RCC 7860 (cell line): ENCODE measurements at regions not wholly inside any gene's neighbourhood (a gene's known extent, or its start where the extent isn't known, plus 50 kb on each side); places are given as distances from the start of the nearest gene placed in this dataset.

Experiments
- DNase-seq: peaks from one replicate; pipeline ENCODE4 v3.0.0-alpha.2; 2015; ENCODE audit warnings: low spot score
- FAIRE-seq: peaks from 2 replicates; lab custom pipeline; 2012; peaks lifted over from hg19 to GRCh38; lab: Jason Lieb, UNC

GRCh38 chr9:13721481-13722235 lies 442.2 kb upstream of the MPDZ start:
- peak; percentile 15 for FAIRE-seq
- peak; percentile 51 for DNase-seq

DNA sequence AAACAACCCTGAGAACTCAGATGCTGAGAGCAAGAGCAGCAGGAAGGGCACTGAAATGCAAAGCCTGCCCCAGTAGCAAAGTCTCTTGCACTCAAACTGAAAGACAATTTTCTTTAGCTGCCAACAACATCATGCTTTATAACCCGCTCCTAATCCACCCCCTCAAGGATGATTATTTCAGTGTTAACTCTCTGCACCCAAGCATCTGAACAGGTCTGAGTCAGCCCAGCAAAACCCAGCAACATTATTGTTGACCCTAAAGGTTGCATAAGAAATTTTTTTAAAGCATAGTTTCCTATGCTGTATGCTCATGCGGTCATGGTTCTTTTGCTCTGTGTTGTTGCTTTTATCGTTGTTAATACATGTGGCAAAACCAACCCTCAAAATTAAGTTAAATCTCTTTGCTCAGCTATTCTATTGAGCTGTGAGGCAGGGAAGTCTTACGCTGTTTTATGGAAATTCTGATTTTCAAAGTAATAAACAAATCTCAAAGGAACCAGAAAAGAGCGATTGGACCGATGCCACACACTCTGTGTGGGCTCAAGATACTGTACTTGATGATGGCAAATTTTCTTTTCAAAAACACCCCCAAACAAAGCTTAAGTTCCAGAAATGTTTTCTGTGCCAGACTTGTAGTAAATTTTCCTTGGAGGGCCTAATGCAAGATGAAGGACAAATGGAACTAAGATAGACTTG lies 440.6 kb upstream of the MPDZ start:
- peak; percentile 38 for FAIRE-seq
- DNase-seq, result peak; percentile 57

GRCh38 chr9:13719446-13719845 lies 440.0 kb upstream of the MPDZ start:
- FAIRE-seq, result peak; percentile 61
- peak; percentile 62 for DNase-seq

GRCh38 chr9:13718539-13718938 lies 439.0 kb upstream of the MPDZ start:
- no peak for FAIRE-seq
- DNase-seq, result peak; percentile 57

DNA sequence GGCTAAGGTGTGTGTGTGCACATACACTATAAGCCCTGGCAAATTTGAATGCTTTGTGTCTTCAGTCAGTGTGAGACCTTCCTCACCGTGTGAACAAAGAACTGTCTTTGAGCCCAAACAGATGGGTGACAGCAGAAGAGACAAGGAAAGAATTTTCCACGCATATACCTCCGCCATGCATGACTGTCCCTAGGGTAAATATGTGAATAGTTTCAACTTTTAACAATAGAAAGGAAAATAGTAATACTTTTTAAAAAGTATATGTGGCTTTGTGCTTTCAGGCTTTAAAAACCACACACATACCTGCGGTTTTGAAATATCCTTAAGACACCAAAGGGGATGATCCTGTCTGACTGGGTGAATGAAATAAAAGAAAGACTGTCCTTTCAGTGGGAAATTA lies 438.6 kb upstream of the MPDZ start:
- peak; percentile 91 for FAIRE-seq
- peak; percentile 74 for DNase-seq

GRCh38 chr9:13717322-13718054 lies 438.0 kb upstream of the MPDZ start:
- DNase-seq (no peak), FAIRE-seq (no peak)

DNA sequence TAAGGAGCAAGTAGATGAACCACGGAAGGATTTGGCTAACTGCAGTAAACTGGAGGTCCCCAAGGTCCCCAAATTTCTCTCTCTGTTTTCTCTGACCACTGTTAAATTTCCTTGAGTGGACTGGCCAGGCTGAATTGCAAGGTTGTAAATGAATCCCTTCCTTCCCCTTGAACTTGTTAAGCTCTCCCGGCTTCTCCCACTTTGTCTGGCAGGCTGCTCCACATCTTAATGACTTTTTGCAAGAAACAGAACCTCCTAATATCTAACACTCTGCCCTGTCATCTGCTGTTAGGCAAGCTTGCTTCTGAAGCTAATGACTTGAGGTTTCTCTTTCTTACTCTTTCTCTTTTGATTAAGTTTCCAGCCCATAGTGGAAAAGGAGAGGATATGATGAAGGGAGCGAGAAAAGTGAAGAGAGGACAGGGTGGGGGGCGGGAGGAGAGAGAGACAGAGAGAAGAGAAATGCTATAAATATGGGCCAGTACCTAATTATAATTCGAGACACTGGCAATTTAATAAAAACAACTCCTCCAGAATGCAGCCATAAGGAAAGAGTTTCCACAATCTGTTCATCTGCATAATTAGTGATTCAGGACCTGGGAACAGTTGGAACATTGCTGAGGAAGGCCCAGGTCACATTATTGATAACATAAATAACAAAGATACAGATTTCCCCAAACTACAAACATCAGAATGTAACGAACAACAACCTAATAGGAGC lies 437.3 kb upstream of the MPDZ start:
- DNase-seq, result no peak
- FAIRE-seq, result no peak

- FAIRE-seq (no peak), DNase-seq (no peak)
Observed at GRCh38 chr9:13716090-13716489, 436.6 kb upstream of the MPDZ start.

DNA sequence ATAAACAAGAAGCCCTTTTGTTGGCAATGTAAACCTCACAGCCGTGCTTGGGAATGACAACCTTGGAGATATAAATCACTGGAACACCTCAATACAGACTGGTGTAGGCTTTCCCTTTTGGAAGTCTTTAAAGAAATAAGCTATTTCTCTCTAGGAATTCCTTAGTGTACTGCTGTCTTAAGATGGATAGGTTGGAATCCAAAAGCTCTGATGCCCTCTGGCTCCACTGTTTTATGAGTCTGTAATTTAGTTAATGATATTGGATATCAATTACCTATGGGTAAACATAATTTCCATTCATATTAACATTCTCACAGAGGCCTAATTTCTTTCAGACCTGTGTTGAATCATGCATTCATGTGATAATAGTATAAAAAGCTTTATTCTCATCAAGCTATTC lies 435.9 kb upstream of the MPDZ start:
- FAIRE-seq (no peak), DNase-seq (no peak)

DNA sequence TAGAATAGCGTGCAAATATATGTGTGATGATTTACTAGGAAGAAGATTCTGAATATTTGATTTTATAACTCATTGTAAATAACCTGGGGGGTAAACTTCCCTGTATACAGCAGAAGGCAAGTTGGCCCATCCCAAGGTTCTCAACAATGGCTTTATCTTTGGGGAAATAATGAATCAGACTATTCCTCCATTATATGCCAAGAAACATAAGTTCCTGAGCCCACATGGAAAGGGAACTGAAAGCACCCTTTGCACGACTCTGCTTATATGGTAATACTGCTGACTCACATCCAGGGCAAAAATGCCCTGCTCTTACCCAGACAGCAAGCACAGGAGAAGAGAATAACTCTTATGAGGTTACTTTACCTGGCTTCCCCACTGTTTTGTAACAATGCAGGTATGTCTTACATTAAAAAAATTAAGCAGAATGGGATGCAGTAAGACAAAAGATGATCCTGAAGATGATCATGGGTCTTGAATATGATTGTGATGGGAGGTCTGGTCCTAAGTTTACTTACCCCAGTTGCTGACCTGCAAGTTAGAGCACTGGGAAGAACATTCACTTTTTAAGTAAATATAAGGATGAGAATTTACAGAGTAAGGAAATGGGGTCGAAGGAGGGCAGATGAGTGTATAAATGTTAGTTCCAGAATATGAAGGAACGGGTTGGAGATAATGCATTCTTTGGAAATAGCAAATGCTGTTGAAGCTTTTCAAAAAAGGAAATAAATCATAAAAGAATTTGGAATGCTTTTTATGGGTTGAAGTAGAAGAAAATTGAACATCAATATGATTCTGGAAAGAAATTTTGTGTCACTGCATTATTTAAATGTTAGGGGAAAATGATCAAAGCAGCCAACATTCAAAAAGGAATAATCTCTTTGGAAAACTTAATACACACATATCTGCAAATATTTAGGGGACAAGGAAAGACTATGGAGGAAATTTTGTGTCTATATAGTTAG lies 428.4 kb upstream of the MPDZ start:
- FAIRE-seq (no peak), DNase-seq (no peak)

DNA sequence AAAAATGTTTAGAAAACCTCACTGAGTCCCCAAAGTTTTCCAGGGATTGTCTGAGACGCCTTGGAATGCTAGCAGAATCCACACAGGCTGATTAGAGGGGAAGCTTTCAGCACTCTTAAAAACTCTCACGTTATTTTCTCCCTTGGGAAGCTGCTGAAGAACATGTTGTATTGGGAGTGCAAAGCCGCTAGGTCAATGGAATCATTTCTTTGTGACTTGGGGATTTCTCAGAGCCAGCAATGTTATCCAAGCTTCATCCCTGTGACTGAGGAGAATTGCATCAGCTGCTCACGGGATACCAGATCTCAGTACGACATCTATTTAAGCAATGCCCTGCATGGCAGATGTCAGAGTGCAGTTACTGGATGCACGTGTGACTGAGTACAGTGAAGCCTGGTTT lies 426.4 kb upstream of the MPDZ start:
- no peak for FAIRE-seq
- DNase-seq, result no peak

DNA sequence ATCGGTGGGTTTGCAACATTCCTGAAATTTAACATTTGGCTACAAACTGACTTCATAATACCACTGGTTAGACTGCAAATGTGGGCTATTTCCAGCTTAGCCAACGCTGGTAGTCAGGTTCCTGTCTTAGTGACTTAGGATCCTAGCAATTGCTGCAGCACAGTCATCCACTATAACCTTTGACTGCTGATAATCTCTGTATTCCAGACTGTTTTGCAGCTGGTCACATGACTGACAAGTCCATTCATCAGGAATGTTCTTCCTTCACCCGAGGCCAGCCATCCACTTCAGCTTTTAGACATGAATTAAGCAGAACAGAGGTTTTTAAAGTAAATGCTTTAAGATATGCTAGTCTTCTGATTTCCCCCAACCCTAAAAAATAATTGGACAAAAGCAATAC lies 425.9 kb upstream of the MPDZ start:
- DNase-seq (no peak), FAIRE-seq (no peak)

DNA sequence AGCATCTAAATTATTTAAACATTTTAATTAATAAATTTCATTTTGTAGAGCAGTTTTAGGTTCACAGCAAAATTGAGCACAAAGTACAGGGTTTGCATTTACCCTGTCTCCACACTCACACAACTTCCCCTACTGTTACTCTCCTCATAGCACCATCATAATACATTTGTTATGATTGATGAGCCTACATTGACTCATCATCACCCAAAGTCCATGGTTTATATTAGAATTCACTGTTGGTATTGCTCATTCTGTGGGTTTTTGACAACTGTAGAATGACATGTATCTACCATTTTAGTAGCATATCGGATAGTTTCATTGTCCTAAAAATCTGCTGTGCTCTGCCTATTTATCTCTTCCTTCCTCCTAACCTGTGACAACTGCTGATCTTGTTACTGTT lies 411.1 kb upstream of the MPDZ start:
- FAIRE-seq (no peak), DNase-seq (no peak)

GRCh38 chr9:13689925-13690324 lies 410.4 kb upstream of the MPDZ start:
- no peak for FAIRE-seq
- no peak for DNase-seq

DNA sequence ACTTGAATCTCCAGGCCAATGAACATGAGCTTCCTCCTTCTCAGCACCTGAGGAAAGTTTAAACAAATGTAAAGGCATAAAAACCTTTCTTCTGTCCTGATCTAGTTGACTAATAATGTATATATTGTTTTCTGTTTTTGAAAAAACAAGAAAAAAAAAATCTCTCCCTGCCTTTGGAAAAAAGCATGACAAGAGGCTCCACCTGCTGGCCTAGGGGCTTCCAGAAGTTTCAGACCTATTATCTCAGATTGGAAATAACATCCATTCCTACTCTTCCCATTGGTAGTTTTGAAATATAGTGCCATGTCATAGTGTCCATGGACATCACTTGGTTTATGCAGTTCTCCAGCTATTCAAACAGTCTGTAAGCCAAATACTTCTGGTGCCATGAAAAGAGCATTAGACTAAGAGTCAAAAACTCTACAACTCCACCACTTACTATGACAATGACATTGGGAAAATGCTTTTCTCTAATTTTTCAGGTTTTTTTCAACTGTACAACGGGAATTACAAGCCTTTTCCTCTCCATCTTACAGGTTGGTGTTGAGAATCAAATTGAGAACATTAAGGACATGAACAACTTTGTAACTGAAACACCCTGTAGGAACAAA lies 409.6 kb upstream of the MPDZ start:
- DNase-seq (no peak), FAIRE-seq (no peak)

DNA sequence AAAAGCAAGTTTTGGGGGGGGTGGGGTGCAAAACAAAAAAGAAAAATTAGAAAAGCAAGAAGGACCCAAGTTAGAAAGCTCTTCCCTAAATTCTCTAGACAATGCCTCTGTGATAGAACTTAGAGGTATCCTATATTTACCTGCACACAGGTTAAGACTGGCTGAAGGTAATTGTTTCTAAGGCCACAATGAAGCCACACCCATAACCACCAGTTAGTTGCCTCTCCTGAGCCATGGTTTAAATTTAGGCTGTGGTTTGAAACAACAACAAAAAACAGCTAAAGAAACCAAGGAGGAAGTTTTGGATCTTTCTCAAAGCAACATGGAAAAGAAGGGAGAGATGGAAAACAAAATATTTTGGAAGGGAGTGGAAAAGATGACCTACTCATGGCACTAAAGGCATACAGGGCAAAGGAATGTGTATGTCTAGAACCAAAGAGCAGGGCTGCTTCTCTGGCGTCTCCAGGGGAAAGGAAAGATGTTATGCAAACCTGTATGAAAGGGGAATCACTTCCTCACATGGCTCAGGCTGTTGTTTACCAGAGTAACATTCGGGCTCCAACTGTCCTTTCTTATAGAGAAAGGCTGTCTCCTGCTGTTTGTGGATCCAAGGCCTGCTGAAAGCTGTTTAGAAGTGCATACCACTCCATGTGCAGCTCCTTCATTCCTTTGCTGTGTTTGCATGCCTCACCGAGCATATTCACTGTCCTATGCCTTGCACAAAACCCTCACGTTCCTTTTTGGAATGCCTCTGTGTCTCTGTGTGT lies 408.9 kb upstream of the MPDZ start:
- FAIRE-seq (no peak), DNase-seq (no peak)

GRCh38 chr9:13684656-13685055 lies 405.2 kb upstream of the MPDZ start:
- DNase-seq (no peak), FAIRE-seq (no peak)

GRCh38 chr9:13677801-13678200 lies 398.3 kb upstream of the MPDZ start:
- FAIRE-seq (no peak), DNase-seq (no peak)

DNA sequence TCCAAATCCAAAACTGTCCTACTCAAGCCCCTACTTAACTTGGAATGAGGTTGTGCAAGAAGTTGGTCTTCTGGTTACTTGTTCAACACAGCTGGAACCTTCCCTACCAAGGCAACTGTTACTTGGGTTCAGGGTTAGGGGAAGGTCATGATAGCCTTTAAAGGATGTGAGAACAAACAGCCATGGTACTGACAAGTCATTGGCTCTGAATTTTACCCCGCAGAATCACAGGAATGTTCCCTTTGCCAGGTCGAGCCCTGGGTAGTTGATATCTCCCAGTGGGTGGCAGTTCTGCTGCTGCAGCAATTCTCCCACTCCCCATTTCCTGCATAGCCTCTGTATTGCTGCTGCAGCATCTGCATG lies 396.1 kb upstream of the MPDZ start:
- DNase-seq (no peak), FAIRE-seq (no peak)
